HG03460 (cell line): ENCODE measurements at regions not wholly inside any gene's neighbourhood (a gene's known extent, or its start where the extent isn't known, plus 50 kb on each side); places are given as distances from the start of the nearest gene placed in this dataset.

Source experiments
- ATAC-seq: cut with Tn5 transposase; IDR thresholded peaks from one replicate; pipeline ENCODE4 v1.9.1; 2021; ENCODE audit not compliant: unreplicated experiment

DNA sequence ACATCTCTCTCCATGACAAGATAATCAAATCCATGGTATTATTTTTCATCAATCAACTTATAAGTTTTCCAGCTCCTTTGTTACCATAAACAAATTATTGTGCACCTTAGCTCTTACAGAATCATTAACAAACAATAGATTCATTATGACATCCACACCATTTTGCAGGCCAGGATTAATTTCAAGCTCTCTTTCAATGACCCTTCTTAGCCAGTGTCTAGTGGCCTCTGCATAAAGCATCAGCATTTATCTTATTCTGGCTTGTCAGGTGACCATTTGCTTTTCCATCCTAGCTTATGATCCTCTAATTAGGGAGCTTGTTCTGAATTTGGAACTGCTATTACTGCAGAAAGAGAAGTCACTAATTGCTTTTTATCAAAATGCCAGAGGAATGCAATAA is 806.2 kb upstream of the CHAC2 start:
- ATAC-seq, result no peak

DNA sequence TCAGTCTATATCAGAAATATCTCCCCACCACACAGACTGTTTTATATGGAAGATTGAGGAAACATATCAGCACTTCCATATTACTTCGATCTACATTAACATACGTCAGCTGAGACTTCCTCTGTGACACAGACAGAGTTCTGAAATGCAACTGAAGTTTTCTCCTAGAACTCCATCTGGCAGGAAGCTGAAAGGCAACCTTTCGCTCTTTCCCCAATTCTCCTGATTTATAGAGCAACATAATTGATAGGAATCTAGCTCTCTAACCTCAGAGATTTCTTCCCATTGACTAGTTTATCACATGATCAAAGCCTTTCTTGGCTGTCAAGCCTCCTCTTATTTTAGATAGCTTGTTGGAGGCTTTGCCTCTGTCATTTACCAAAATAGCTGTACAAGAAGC is 806.7 kb upstream of the CHAC2 start:
- ATAC-seq, result no peak

GRCh38 chr2:52959801-52960200 is 807.8 kb upstream of the CHAC2 start:
- no peak for ATAC-seq

- no peak for ATAC-seq
Measured at GRCh38 chr2:52956766-52957165, 810.8 kb upstream of the CHAC2 start.

- no peak for ATAC-seq
Measured at GRCh38 chr2:52956118-52956517, 811.5 kb upstream of the CHAC2 start.

DNA sequence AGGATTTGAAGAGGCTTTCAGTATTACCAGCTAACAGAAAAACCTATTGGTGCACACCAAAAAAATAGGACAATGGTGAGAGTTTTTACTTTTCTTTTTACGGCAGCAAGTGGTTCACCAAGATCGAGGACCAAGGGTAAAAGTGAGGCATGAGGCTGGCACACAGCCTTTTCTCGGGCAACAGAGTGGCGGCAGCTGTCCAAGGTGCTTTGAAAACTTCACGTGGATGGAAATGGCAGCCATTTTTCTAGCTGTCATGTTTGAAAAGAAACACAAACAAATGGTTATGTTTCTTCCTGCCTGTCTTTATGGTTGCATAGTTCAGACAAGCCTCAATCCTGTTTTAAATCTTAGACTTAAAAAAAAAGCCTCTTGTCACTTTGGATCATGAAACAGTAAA is 812.5 kb upstream of the CHAC2 start:
- ATAC-seq, result no peak

DNA sequence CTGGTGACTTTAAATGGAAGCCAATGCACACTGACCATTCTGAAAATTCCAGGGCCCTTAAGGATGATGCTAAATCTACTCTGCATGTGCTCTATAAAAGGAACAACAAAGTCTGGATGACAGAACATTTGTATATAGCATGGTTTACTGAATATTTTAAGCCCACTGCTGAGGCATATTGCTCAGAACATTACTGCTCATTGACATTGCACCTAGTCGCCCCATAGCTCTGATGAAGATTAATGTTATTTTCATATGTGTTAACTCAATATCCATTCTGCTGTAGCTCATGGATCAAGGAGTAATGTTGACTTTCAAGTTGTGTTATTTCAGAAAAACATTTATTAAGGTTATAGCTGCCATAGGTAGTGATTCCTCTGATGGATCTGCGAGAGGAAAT is 827.5 kb upstream of the CHAC2 start:
- ATAC-seq, result no peak

- ATAC-seq, result no peak
Measured at GRCh38 chr2:52939250-52939649, 828.4 kb upstream of the CHAC2 start.

DNA sequence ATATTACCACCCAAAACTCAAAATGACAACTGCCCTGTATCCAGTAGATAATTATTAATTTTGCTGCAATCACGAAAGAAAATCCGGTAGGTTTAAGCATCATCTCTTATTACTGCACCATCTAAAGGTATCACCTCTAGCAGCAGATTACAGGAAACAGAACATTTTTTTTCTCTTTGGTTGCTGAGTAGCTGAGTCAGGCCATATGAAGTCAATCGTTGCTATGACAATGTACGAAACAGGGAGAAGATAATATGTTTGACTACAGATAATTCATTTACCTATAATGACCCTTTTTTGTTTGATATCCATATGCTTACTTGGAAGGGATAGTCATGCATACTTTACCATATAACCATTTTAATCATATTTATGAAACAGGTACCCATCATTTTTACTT is 831.6 kb upstream of the CHAC2 start:
- ATAC-seq, result no peak

GRCh38 chr2:52934920-52935640 is 832.5 kb upstream of the CHAC2 start:
- peak; percentile 34 for ATAC-seq

DNA sequence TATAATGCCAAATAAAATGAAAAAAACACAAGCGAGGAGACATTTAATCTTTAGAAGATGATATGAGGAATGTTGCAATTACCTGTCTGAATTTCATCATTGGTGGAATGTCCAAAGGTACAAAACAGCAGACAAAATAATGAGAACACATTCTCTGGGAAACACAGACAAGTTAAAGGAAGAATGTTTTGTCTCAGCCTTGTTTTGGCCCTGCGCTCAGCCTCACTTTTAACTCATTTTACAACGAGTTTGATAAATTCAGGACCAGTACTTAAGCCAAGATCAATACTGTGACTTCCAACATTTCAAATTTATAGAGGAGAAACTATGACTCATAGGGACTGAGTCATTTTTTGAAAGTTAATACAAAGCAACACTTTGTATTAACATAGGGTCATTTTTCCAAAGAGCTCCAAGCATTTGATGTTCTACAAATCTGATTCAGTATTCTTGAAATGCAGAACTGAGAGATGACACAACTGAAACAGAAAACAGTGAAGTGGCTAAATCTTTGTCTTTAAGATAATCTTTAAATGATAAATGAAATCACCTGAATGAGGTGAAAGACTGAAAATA is 833.2 kb upstream of the CHAC2 start:
- peak; percentile 63 for ATAC-seq

- no peak for ATAC-seq
Measured at GRCh38 chr2:52933878-52934277, 833.7 kb upstream of the CHAC2 start.

GRCh38 chr2:52931660-52932059 is 835.9 kb upstream of the CHAC2 start:
- ATAC-seq, result peak; percentile 39

DNA sequence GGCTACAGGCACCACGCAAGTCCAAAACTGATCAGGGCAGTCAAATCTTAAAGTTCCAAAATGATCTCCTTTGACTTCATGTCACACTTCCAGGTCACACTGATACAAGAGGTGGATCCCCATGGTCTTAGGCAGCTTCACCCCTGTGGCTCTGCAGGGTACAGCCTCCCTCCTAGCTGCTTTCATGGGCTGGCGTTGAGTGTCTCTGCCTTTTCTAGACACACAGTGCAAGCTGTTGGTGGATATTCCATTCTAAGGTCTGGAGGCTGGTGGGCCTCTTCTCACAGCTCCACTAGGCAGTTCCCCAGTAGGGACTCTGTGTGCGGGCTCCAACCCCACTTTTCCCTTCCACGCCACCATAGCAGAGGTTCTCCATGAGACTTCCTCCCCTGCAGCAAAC is 838.2 kb upstream of the CHAC2 start:
- ATAC-seq, result no peak

DNA sequence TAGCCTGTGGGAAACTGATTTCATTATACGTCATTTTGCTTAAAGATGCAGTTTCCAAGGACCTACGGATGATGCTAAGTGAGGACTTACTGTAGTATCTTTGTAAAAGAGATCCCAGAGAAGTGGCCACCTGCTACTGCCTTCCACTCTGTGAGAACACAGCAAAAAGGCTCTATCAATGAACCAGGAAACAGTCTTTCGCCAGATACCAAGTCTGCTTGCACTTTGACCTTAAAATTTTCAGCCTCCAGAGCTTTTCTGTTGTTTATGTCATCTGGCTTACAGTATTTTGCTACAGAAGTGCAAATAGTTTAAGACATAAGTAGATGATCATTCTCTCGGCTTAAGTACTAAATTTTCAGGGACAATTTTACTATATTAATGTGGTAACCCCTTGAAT is 847.9 kb upstream of the CHAC2 start:
- ATAC-seq, result no peak

GRCh38 chr2:52918551-52918950 is 849.1 kb upstream of the CHAC2 start:
- no peak for ATAC-seq

DNA sequence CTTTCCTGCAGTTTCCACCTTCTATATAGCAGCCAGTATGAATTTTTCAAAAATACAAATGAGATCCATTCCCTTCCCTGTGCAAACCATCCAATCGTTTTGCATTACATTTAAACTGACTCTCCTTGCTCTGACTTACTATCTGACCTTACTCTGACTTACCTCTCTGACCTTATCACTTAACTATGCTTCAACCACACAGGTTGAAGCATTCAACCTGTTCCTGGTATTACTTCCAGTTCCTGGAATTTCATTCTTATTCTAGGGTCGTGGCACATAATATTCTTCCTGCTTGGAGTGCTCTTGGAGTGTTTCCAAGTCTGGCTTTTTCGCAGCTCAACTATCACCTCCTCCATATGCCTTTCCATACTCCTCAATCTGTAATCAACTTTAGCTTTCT is 850.6 kb upstream of the CHAC2 start:
- no peak for ATAC-seq

- ATAC-seq, result no peak
Measured at GRCh38 chr2:52904355-52904891, 863.2 kb upstream of the CHAC2 start.

- no peak for ATAC-seq
Measured at GRCh38 chr2:52897511-52898044, 870.0 kb upstream of the CHAC2 start.

GRCh38 chr2:52895726-52896340 is 871.8 kb upstream of the CHAC2 start:
- no peak for ATAC-seq

GRCh38 chr2:52886556-52886955 is 881.0 kb upstream of the CHAC2 start:
- no peak for ATAC-seq

GRCh38 chr2:52884761-52885352 is 882.7 kb upstream of the CHAC2 start:
- ATAC-seq, result no peak
